SJSA1 (cell line): ENCODE measurements at regions not wholly inside any gene's neighbourhood (a gene's known extent, or its start where the extent isn't known, plus 50 kb on each side); places are given as distances from the start of the nearest gene placed in this dataset.

Experiments used
- DNase-seq, 2 experiments: peaks; one replicate each; pipeline ENCODE4 v3.0.0-alpha.2; 2015 to 2020; ENCODE audit warnings: low spot score in 2 of 2, low read depth in 1 of 2
- H3K27ac ChIP-seq: fragments of 250-450 bp; sonication (Bioruptor Pico); 2 replicates; pipeline ENCODE4 v1.5.1; 2020; ENCODE audit warnings: mild to moderate bottlenecking, moderate library complexity
- H3K27me3 ChIP-seq: fragments of 250-450 bp; sonication (Bioruptor Pico); replicated peaks from 2 replicates; pipeline ENCODE4 v1.5.1; 2020; ENCODE audit warnings: mild to moderate bottlenecking, moderate library complexity
- H3K36me3 ChIP-seq: fragments of 250-450 bp; sonication (Bioruptor Pico); 2 replicates; pipeline ENCODE4 v1.5.1; 2020; ENCODE audit warnings: mild to moderate bottlenecking
- H3K4me1 ChIP-seq: fragments of 250-450 bp; sonication (Bioruptor Pico); replicated peaks from 2 replicates; pipeline ENCODE4 v1.6.1; 2021; ENCODE audit warnings: mild to moderate bottlenecking
- H3K4me3 ChIP-seq: fragments of 250-450 bp; sonication (Bioruptor Pico); 2 replicates; pipeline ENCODE4 v1.5.1; 2020; ENCODE audit warnings: mild to moderate bottlenecking
- H3K9me3 ChIP-seq: fragments of 250-450 bp; sonication (Bioruptor Pico); replicated peaks from 2 replicates; pipeline ENCODE4 v1.5.1; 2020; ENCODE audit warnings: mild to moderate bottlenecking

GRCh38 chr1:232566093-232566492 lies 63.8 kb downstream of the SIPA1L2 start:
- H3K27ac ChIP-seq: no peak overlapping the region; the same call in 1 of the 2 replicates
- DNase-seq: peak in 1 of 2 experiments; percentile 45
- H3K9me3 ChIP-seq: no peaks in the 10 kb centered on the region
- no peaks in the 10 kb centered on the region for H3K36me3 ChIP-seq
- H3K27me3 ChIP-seq: no peaks in the 10 kb centered on the region
- H3K4me3 ChIP-seq: no peak overlapping the region
- peaks cover 29% of the 10 kb centered on the region for H3K4me1 ChIP-seq

DNA sequence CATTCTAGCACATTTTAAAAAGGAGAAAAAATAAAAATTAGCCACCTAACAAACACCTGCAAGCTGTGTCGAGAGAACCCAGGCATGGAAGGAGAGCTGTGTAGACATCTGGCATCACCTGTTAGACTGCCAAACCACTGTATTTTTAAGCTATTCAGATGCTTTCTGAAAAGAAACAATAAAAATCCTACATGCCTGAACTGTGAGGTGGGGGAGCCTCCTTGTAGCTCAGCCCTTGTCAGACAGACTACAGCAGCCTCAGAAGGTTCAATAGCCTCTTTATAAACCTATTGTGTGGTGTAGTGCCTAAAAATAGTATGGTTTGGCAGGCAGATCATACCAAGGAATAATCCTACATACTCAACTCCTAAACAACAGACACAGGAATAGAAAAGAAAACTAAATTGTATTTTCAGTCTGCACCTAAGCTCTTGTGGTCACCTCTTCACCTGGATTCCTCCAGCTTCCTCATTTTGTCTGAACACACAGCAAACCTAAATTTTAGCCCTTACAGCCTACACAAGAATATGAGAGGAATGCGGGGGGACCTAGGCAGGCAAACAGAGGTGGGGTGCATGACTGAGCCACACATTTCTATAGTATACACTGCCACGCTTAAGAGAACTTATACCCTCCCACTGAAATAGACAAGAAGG lies 67.0 kb downstream of the SIPA1L2 start:
- no peak for DNase-seq
- peaks cover 24% of the 10 kb centered on the region for H3K4me1 ChIP-seq
- no peaks in the 10 kb centered on the region for H3K36me3 ChIP-seq
- no peaks in the 10 kb centered on the region for H3K9me3 ChIP-seq
- no peak overlapping the region for H3K4me3 ChIP-seq
- H3K27ac ChIP-seq: no peak overlapping the region
- no peaks in the 10 kb centered on the region for H3K27me3 ChIP-seq

DNA sequence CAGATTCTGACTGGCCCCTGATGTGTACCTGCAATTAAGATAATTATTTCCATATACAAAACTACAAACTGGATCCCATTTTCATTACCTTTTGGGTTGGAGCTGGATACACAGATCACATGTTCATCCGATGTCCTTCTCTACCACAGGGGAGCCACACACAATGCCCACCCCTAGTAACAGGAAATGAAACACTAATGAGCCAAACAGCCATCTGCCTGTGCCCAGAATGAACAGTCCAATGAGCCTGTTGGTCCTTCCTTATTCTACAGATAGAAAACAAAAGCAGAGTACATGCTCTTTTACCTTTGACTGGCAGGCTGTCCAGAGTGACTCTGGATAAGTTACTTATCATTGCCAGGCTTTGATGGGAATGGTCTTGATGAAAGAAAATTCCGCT lies 68.6 kb downstream of the SIPA1L2 start:
- Histone ChIP-seq H3K36me3 (no peaks in the 10 kb centered on the region), H3K9me3 (no peaks in the 10 kb centered on the region), H3K4me3 (no peak overlapping the region), H3K27ac (no peak overlapping the region), H3K27me3 (no peaks in the 10 kb centered on the region), H3K4me1 (peaks cover 17% of the 10 kb centered on the region)
- DNase-seq: no peak

DNA sequence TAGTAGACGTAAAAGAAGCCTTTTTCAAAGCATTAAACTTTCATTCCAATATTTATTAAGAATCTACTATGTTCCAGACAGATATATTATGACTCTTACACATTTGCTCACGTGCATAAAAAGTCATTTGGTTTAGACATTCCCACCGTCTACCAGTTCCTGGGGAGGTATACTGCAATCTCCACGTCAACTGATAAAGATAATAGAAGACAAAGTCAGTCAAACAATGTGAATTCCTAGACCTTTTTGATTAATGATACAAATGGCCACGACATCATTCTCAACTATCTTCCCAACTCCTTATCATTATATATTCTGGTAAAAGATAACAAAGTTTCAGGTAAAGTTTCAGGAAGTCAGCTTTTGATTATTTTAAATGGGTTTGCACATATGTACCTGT lies 69.0 kb downstream of the SIPA1L2 start:
- no peak overlapping the region for H3K27ac ChIP-seq
- H3K9me3 ChIP-seq: no peaks in the 10 kb centered on the region
- H3K4me1 ChIP-seq: peaks cover 12% of the 10 kb centered on the region
- H3K27me3 ChIP-seq: no peaks in the 10 kb centered on the region
- H3K36me3 ChIP-seq: no peaks in the 10 kb centered on the region
- H3K4me3 ChIP-seq: no peak overlapping the region
- DNase-seq: no peak

DNA sequence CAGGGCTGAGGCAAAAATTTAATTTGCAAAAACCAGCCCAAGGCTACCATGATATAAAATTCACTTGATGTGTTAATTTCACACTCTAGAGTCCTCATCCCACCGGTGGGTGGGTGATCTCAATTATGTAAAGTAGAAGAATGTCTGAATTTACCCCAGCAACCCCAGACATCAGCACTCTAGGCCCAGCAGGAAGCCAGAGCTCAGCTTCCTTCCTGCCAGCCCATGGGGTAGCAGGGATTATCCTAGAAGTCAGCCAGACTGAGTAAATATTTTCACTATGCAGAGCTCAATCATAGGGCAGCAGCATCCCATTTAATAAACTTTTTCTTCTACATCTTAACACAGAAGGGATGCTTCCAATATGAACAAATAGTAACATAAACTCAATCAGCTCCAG lies 71.0 kb downstream of the SIPA1L2 start:
- no peak overlapping the region for H3K4me3 ChIP-seq
- H3K4me1 ChIP-seq: peaks cover 9% of the 10 kb centered on the region
- H3K27me3 ChIP-seq: no peaks in the 10 kb centered on the region
- DNase-seq: no peak
- no peaks in the 10 kb centered on the region for H3K9me3 ChIP-seq
- no peak overlapping the region for H3K27ac ChIP-seq
- H3K36me3 ChIP-seq: no peaks in the 10 kb centered on the region

- Histone ChIP-seq H3K27ac (no peak overlapping the region), H3K4me1 (peaks cover 11% of the 10 kb centered on the region), H3K27me3 (no peaks in the 10 kb centered on the region), H3K9me3 (no peaks in the 10 kb centered on the region), H3K36me3 (no peaks in the 10 kb centered on the region), H3K4me3 (no peak overlapping the region)
- no peak for DNase-seq
Measured at GRCh38 chr1:232557502-232558191, 72.3 kb downstream of the SIPA1L2 start.

DNA sequence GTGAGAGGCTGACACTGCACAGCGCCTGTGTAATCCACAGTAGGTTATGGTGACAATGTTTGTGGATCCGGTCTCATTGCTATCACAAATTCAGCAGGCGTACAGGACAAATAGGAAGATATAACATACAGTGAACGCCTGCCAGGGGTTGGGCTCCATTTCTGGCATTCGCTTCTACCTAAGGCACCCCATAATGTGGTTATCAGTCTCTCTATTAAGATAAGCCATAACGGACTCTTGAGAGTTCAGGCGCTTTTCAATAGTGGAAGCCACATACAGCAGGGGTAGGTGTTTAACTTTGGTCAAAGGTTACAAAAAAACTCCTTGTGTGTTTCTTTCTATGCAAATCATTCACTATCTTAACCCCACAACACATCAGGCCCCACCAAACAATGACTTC lies 72.8 kb downstream of the SIPA1L2 start:
- Histone ChIP-seq H3K27me3 (no peaks in the 10 kb centered on the region), H3K36me3 (no peaks in the 10 kb centered on the region), H3K27ac (no peak overlapping the region), H3K4me1 (peaks cover 11% of the 10 kb centered on the region), H3K4me3 (no peak overlapping the region), H3K9me3 (no peaks in the 10 kb centered on the region)
- no peak for DNase-seq

- Histone ChIP-seq H3K27me3 (no peaks in the 10 kb centered on the region), H3K4me1 (peaks cover 11% of the 10 kb centered on the region), H3K9me3 (no peaks in the 10 kb centered on the region), H3K4me3 (no peak overlapping the region), H3K36me3 (no peaks in the 10 kb centered on the region), H3K27ac (no peak overlapping the region)
- DNase-seq: no peak
Measured at GRCh38 chr1:232556351-232556750, 73.6 kb downstream of the SIPA1L2 start.

GRCh38 chr1:232555494-232556210 lies 74.3 kb downstream of the SIPA1L2 start:
- H3K27ac ChIP-seq: no peak overlapping the region
- no peak for DNase-seq
- H3K9me3 ChIP-seq: no peaks in the 10 kb centered on the region
- no peaks in the 10 kb centered on the region for H3K36me3 ChIP-seq
- H3K4me1 ChIP-seq: peaks cover 11% of the 10 kb centered on the region
- no peak overlapping the region for H3K4me3 ChIP-seq
- no peaks in the 10 kb centered on the region for H3K27me3 ChIP-seq

DNA sequence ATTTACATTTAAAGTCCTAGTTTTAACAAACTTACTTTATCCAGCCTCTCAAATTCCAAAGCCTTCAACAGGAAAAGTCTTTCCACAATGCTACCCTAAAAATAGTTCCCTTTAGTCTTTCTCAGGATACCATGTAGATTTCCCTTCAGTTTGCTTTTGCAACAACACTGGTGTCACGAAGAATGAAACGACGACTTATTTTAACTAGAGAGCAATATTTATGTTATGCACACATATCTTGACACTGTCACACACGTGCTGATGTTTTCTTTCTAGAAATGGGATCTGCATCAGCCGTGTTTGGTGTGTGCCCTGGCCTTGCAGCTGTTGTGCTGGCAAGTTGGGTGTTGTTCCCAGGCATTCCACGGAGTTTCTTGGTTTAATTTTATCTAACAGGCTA lies 75.5 kb downstream of the SIPA1L2 start:
- H3K4me3 ChIP-seq: no peak overlapping the region

DNA sequence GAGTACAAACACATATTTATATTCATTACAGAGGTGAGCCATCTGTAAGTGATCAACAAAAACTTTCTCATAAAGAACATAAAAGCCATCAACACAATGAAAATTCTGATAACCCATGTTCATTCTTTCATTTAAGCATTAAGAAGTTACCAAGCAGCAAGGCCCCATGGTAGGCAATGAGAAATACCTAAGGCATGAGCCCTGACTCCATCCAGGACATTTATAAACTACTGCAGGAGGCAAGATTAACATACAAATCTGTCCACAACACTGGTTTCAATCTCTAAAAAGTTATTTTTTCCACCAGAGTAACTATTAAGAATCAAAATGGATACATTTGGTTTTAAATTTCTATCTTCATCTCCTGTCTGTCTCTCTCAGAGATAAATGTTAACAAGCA lies 76.1 kb downstream of the SIPA1L2 start:
- H3K27ac ChIP-seq: no peak overlapping the region
- H3K4me1 ChIP-seq: peaks cover 11% of the 10 kb centered on the region
- no peaks in the 10 kb centered on the region for H3K27me3 ChIP-seq
- no peak for DNase-seq
- H3K36me3 ChIP-seq: no peaks in the 10 kb centered on the region
- no peaks in the 10 kb centered on the region for H3K9me3 ChIP-seq
- no peak overlapping the region for H3K4me3 ChIP-seq

More for the DNA sequence above, 75.5 kb downstream of the SIPA1L2 start:
- H3K27me3 ChIP-seq: no peaks in the 10 kb centered on the region
- no peaks in the 10 kb centered on the region for H3K9me3 ChIP-seq
- DNase-seq: no peak
- H3K27ac ChIP-seq: no peak overlapping the region
- H3K4me1 ChIP-seq: peaks cover 11% of the 10 kb centered on the region
- no peaks in the 10 kb centered on the region for H3K36me3 ChIP-seq

DNA sequence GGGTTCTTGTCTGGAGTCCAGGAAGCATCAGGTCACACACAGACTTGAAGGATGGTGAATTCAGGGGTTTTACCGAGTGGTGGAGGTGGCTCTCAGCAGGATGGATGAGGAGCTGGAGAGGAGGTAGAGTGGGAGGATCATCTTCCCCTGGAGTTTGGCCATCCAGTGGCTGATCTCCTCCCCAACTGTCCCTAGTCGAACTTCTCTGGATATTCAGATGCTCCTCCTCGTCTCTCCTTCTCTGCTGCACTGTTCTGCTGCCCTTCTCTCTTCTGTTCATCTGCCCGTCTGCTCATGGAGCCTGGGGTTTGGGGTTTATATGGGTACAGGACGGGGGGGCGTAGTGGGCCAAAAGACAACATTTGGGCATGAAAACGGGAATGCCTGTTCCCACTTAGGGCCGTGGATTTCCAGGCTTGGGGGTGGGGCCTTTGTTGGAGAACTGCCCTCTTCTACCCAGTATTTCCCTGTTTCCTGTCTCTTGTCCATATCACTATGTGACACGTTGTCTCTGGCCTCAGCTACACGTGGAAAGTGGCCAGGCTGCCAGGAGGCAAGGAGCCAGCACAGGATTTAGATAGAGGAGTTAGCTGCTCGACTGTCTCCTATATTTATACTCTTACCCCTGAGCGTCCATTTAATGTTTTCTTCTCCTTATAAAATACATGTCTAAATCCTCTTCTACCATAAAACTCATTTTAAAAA lies 76.7 kb downstream of the SIPA1L2 start:
- DNase-seq: no peak
- peaks cover 11% of the 10 kb centered on the region for H3K4me1 ChIP-seq
- no peak overlapping the region for H3K4me3 ChIP-seq
- no peaks in the 10 kb centered on the region for H3K36me3 ChIP-seq
- no peaks in the 10 kb centered on the region for H3K27me3 ChIP-seq
- H3K27ac ChIP-seq: no peak overlapping the region
- no peaks in the 10 kb centered on the region for H3K9me3 ChIP-seq

DNA sequence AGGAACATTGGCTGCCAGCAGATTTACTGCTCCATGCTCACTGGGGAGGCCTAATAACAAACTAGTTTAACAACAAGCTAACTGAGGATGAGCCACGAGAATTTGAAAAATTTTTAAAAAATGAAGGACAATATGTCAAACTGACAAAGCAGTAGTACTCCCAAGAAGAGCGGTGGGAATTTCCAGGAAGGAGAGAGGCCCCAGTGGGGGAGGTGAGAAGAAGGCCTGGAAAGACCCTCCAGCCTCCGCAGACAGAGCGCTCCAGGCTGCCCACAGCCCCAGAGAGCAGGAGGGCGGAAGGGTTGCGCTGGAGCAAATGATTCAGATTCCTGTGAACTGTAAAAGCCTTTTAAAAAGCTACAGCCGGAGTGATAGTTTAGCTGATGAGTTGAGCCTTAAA lies 78.5 kb downstream of the SIPA1L2 start:
- no peak overlapping the region for H3K4me3 ChIP-seq
- DNase-seq: no peak

DNA sequence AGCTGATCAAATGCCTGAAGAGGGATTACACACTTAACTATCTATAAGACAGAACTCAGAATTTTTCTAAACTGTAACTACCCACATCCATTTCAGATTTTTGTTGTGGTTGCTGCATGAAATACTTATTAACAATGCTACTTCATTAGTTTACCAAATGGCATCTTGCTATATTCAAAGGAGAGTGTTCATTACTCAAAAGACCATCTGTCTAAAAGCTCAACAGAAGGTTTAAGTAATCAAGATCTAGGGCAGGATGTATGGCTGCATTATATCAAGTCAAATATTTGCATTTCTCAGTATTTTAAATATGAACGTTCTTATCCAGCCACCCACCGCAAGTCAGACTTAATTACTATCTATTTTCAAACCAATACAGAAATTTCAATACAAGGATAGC lies 79.9 kb downstream of the SIPA1L2 start:
- no peak for DNase-seq
- peaks cover 16% of the 10 kb centered on the region for H3K4me1 ChIP-seq
- H3K9me3 ChIP-seq: no peaks in the 10 kb centered on the region

More for the DNA sequence above, 78.5 kb downstream of the SIPA1L2 start:
- H3K27ac ChIP-seq: no peak overlapping the region
- H3K4me1 ChIP-seq: peaks cover 16% of the 10 kb centered on the region
- H3K9me3 ChIP-seq: no peaks in the 10 kb centered on the region
- no peaks in the 10 kb centered on the region for H3K27me3 ChIP-seq
- no peaks in the 10 kb centered on the region for H3K36me3 ChIP-seq

More for the DNA sequence above, 79.9 kb downstream of the SIPA1L2 start:
- H3K27ac ChIP-seq: no peak overlapping the region
- H3K4me3 ChIP-seq: no peak overlapping the region
- no peaks in the 10 kb centered on the region for H3K36me3 ChIP-seq
- H3K27me3 ChIP-seq: no peaks in the 10 kb centered on the region
